ENCODE measurements at regions not wholly inside any gene's neighbourhood (a gene's known extent, or its start where the extent isn't known, plus 50 kb on each side); places are given as distances from the start of the nearest gene placed in this dataset.

DNA sequence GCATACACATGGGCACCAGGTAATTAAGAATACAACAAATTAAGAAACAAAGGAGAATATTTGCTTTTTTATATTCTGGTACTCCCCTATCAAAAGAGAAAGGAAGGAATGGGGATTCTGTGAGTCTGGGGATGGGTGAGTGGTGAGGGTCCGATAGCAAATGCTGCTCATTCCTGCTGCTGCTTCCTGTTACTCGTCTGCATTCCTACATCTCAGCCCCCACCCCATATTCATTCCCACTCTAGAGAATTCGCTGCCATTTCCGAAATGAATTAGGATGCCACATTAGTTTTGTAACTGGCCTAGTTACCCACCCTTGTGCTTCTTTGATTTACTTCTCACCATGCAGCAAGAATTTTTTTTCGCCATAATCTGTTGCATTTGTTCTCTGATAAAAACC, 1905.3 kb upstream of the PIK3C3 start:
- FAIRE-seq, result no peak
- no peak overlapping the region for H3K27ac ChIP-seq (ENCODE audit: low read depth, low read length)
- TF ChIP-seq KDM5A (IDR thresholded peaks at IDR 0.05; ENCODE audit: low read length) (no peak), CREB1 (IDR thresholded peaks at IDR 0.05) (no peak), ASH2L (IDR thresholded peaks at IDR 0.05; ENCODE audit: low read length) (no peak), PHF8 (conservative IDR thresholded peaks at IDR 0.05; ENCODE audit: low read depth, low read length) (no peak), NANOG (IDR thresholded peaks at IDR 0.05; ENCODE audit: insufficient read depth, low read depth, low read length, poor library complexity, severe bottlenecking) (no peak), JUN (IDR thresholded peaks at IDR 0.05; ENCODE audit: low read depth, low read length) (no peak), CHD2 (IDR thresholded peaks at IDR 0.05; ENCODE audit: low read length) (no peak), CHD1 (IDR thresholded peaks at IDR 0.05; ENCODE audit: low read depth, low read length) (no peak)
- TF ChIP-seq, protein P1, sequence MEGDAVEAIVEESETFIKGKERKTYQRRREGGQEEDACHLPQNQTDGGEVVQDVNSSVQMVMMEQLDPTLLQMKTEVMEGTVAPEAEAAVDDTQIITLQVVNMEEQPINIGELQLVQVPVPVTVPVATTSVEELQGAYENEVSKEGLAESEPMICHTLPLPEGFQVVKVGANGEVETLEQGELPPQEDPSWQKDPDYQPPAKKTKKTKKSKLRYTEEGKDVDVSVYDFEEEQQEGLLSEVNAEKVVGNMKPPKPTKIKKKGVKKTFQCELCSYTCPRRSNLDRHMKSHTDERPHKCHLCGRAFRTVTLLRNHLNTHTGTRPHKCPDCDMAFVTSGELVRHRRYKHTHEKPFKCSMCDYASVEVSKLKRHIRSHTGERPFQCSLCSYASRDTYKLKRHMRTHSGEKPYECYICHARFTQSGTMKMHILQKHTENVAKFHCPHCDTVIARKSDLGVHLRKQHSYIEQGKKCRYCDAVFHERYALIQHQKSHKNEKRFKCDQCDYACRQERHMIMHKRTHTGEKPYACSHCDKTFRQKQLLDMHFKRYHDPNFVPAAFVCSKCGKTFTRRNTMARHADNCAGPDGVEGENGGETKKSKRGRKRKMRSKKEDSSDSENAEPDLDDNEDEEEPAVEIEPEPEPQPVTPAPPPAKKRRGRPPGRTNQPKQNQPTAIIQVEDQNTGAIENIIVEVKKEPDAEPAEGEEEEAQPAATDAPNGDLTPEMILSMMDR (IDR thresholded peaks at IDR 0.05; ENCODE audit: control extremely low read depth in 1 of 3, insufficient read depth in 1 of 3, low read depth in 1 of 3, low read length in 3 of 3), result no peak

More for the DNA sequence above, 1905.3 kb upstream of the PIK3C3 start:
- H4K20me1 ChIP-seq (replicated peaks in 1 of 2; ENCODE audit: control insufficient read depth in 1 of 2, insufficient read depth in 2 of 2, low read length in 2 of 2), result no peaks in the 10 kb centered on the region
- H3K56ac ChIP-seq (replicated peaks; ENCODE audit: insufficient read length, low read depth, low read length), result no peak overlapping the region
- no peak for DNase-seq (ENCODE audit: low read depth in 1 of 2, low spot score in 2 of 2)
- H3K23ac ChIP-seq (ENCODE audit: insufficient read length), result no peak overlapping the region
- H3K79me1 ChIP-seq (ENCODE audit: low read depth, low read length), result no peaks in the 10 kb centered on the region
- H2BK20ac ChIP-seq (ENCODE audit: low read length), result no peak overlapping the region
- no peak overlapping the region for H4K5ac ChIP-seq (ENCODE audit: insufficient read length, low read depth, low read length)
- no peaks in the 10 kb centered on the region for H3K9me3 ChIP-seq (ENCODE audit: insufficient read depth in 2 of 2, low read depth in 1 of 2, low read length in 1 of 2)
- no peak overlapping the region for H4K91ac ChIP-seq (replicated peaks; ENCODE audit: insufficient read length, low read length)
- 82% methylated on average over 5 of the region's 5 CpGs; no CpG with 5 or more reads in 1 of the 2 experiments for WGBS, 2 experiments (ENCODE audit: extremely low coverage in 1 of 2, insufficient coverage in 1 of 2, insufficient read length in 1 of 2, insufficient replicate concordance in 2 of 2, low coverage in 1 of 2, low lambda C conversion rate in 2 of 2, missing lambda C conversion rate in 1 of 2)
- H2BK12ac ChIP-seq (ENCODE audit: low read depth, low read length), result no peak overlapping the region
- H3K27me3 ChIP-seq (replicated peaks in 1 of 4; ENCODE audit: control insufficient read depth in 3 of 4, extremely low read depth in 1 of 4, insufficient read depth in 3 of 4, low read length in 3 of 4), result no peaks in the 10 kb centered on the region; a peak in 1 of 7 replicates
- H2BK15ac ChIP-seq (ENCODE audit: low read length), result no peak overlapping the region
- H2AFZ ChIP-seq (ENCODE audit: low read length), result no peak overlapping the region
- no peak overlapping the region for H3K4me2 ChIP-seq (ENCODE audit: insufficient read depth in 1 of 2, low read depth in 2 of 2, low read length in 2 of 2)
- no peak overlapping the region for H3K9ac ChIP-seq (replicated peaks in 1 of 4; ENCODE audit: extremely low read depth in 1 of 4, low read depth in 3 of 4, low read length in 3 of 4)
- no peaks in the 10 kb centered on the region for H3K23me2 ChIP-seq (ENCODE audit: low read depth, low read length)
- no peaks in the 10 kb centered on the region for H3K79me2 ChIP-seq (ENCODE audit: control insufficient read depth in 1 of 2, insufficient read depth in 2 of 2, low read length in 2 of 2)
- no peak overlapping the region for H2BK5ac ChIP-seq (ENCODE audit: low read depth, low read length)
- H2AK5ac ChIP-seq (ENCODE audit: low read depth, low read length), result no peak overlapping the region
- H3K14ac ChIP-seq (ENCODE audit: insufficient read length), result no peak overlapping the region
- ChIA-PET POLR2A (ENCODE audit: partially characterized antibody) (no interaction called here), CTCF (ENCODE audit: partially characterized antibody) (no interaction called here)
- H4K8ac ChIP-seq (ENCODE audit: extremely low read depth, insufficient read depth, low read length), result no peak overlapping the region
- H3K4me1 ChIP-seq (replicated peaks in 1 of 4; ENCODE audit: control insufficient read depth in 3 of 4, insufficient read depth in 4 of 4, low read length in 3 of 4), result no peaks in the 10 kb centered on the region
- no peak overlapping the region for H3K4me3 ChIP-seq (ENCODE audit: extremely low read depth in 1 of 4, insufficient read depth in 2 of 4, low read depth in 3 of 4, low read length in 4 of 4)
- no peaks in the 10 kb centered on the region for H3K36me3 ChIP-seq (ENCODE audit: control insufficient read depth in 2 of 4, insufficient read depth in 4 of 4, low read length in 3 of 4)
- no peak overlapping the region for H2BK120ac ChIP-seq (replicated peaks; ENCODE audit: low read depth, low read length)
- no peak overlapping the region for H3K4ac ChIP-seq (replicated peaks; ENCODE audit: insufficient read length, low read depth, low read length)
- H3K18ac ChIP-seq (ENCODE audit: extremely low read depth, low read length), result no peak overlapping the region

Data from H1 (cell line).